ENCODE measurements at regions not wholly inside any gene's neighbourhood (a gene's known extent, or its start where the extent isn't known, plus 50 kb on each side); places are given as distances from the start of the nearest gene placed in this dataset.

DNA sequence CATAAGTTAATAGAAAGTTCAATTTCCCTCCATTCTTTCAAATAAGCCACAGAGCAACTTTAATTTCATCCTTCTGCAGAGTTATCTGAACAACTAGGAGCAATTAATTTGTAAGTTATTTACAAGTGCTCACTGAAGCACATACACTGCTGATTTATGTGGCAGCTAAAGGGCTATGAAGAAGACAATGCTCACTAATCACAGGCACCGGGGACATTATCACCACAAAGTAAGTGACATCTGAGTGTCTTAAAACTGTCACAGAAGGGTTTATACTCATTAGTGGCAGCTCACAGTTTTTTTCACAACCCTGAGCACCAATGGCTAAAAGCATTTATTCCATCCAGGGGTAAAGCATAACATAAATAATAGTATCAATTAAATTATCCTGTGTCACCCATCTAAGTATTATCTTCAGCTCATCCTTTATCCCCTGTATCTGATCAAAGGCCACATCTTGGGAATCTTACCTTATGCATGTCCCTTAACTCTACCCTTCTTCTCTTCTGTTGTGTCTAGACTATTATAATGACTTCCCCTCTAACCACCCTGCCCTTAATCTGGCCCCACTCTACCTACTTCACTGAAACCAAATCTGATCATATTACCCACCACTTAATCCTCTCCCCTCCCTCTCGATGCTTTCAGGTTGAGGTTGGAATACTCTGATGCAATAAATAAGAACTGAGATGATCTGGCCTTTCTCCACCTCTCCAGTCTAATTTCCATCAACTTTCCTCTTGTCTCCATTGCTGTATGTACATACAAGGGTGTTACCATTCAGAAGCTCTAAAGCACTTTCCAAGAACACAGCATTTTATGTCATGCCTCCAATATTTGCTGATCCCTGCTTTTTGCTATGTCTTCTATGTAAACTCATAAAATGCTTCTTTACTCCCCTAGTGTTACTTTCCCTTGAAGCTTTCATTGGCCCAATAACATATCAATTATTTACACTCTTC, 252.7 kb downstream of the CASP12 start:
- H3K27ac ChIP-seq, result no peak overlapping the region
- intact Hi-C loops (cut with DNase I), result no loop called here
- no peak overlapping the region for H3K4me3 ChIP-seq (replicated peaks in 1 of 3)
- H3K36me3 ChIP-seq, result no peaks in the 10 kb centered on the region
- DNase-seq, result no peak
- TF ChIP-seq CTCF (IDR thresholded peaks at IDR 0.05) (no peak), POLR2A (IDR thresholded peaks at IDR 0.05) (no peak)
- 74 to 81% methylated on average over 2 of the region's 2 CpGs for WGBS, 2 donors
- no peaks in the 10 kb centered on the region for H3K4me1 ChIP-seq
- no peaks in the 10 kb centered on the region for H3K27me3 ChIP-seq
- H3K9me3 ChIP-seq, result no peaks in the 10 kb centered on the region

GRCh38 chr11:104637662-104638170, 260.5 kb downstream of the CASP12 start:
- no peaks in the 10 kb centered on the region for H3K36me3 ChIP-seq
- H3K27ac ChIP-seq, result no peak overlapping the region
- H3K4me3 ChIP-seq (replicated peaks in 1 of 3), result no peak overlapping the region
- H3K4me1 ChIP-seq, result no peaks in the 10 kb centered on the region
- no peak for DNase-seq
- TF ChIP-seq POLR2A (IDR thresholded peaks at IDR 0.05) (no peak), CTCF (IDR thresholded peaks at IDR 0.05) (no peak)
- WGBS, 2 donors, result 79 to 84% methylated on average over 2 of the region's 2 CpGs
- H3K9me3 ChIP-seq, result no peaks in the 10 kb centered on the region
- no peaks in the 10 kb centered on the region for H3K27me3 ChIP-seq
- intact Hi-C loops (cut with DNase I), result no loop called here

DNA sequence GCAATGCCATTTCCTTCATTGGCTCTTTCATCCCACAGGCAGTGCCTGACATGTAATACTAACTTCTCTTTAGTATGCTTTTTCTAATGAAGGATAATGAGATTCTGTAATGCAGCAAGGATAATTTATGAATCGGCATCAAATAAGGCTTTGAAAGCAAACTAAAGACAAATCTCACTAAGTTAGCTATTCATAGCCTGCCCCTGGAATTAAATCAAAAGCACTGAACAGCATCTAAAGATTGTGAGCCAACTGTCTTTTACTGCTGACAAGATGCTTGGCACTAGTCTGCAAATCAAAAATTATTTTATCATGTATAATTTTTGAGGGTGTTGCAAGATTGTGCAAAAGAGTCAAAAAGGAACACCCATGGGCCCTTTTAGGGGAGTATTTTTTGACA, 265.0 kb downstream of the CASP12 start:
- 86 to 91% methylated on average over 1 of the region's 1 CpG for WGBS, 2 donors
- no peak for TF ChIP-seq CTCF (IDR thresholded peaks at IDR 0.05)
- no peak for TF ChIP-seq POLR2A (IDR thresholded peaks at IDR 0.05)

GRCh38 chr11:104630352-104630751, 267.9 kb downstream of the CASP12 start:
- no peak overlapping the region for H3K27ac ChIP-seq
- TF ChIP-seq POLR2A (IDR thresholded peaks at IDR 0.05) (no peak), CTCF (IDR thresholded peaks at IDR 0.05) (no peak)
- no peak for DNase-seq
- no peaks in the 10 kb centered on the region for H3K27me3 ChIP-seq
- H3K4me1 ChIP-seq, result no peaks in the 10 kb centered on the region
- no peak overlapping the region for H3K4me3 ChIP-seq (replicated peaks in 1 of 3)
- intact Hi-C loops (cut with DNase I), result no loop called here
- no peaks in the 10 kb centered on the region for H3K9me3 ChIP-seq
- H3K36me3 ChIP-seq, result no peaks in the 10 kb centered on the region
- 62 to 69% methylated on average over 2 of the region's 2 CpGs for WGBS, 2 donors

More for the DNA sequence above, 265.0 kb downstream of the CASP12 start:
- H3K27me3 ChIP-seq, result no peaks in the 10 kb centered on the region
- no peaks in the 10 kb centered on the region for H3K9me3 ChIP-seq
- no peaks in the 10 kb centered on the region for H3K36me3 ChIP-seq
- H3K4me3 ChIP-seq (replicated peaks in 1 of 3), result no peak overlapping the region
- H3K4me1 ChIP-seq, result no peaks in the 10 kb centered on the region
- no peak for DNase-seq
- intact Hi-C loops (cut with DNase I), result no loop called here
- no peak overlapping the region for H3K27ac ChIP-seq

GRCh38 chr11:104625246-104625645, 273.0 kb downstream of the CASP12 start:
- H3K9me3 ChIP-seq, result no peaks in the 10 kb centered on the region
- intact Hi-C loops (cut with DNase I), result no loop called here
- no peaks in the 10 kb centered on the region for H3K27me3 ChIP-seq
- H3K27ac ChIP-seq, result no peak overlapping the region
- no peak overlapping the region for H3K4me3 ChIP-seq (replicated peaks in 1 of 3)
- TF ChIP-seq POLR2A (IDR thresholded peaks at IDR 0.05) (no peak), CTCF (IDR thresholded peaks at IDR 0.05) (no peak)
- no peaks in the 10 kb centered on the region for H3K36me3 ChIP-seq
- DNase-seq, result no peak
- WGBS, 2 donors, result 69 to 72% methylated on average over 2 of the region's 2 CpGs
- no peaks in the 10 kb centered on the region for H3K4me1 ChIP-seq
